ENCODE measurements at regions not wholly inside any gene's neighbourhood (a gene's known extent, or its start where the extent isn't known, plus 50 kb on each side); places are given as distances from the start of the nearest gene placed in this dataset.
A peak's percentile ranks its signal among the peaks of the same experiment; 100 is the strongest.

- DNase-seq (ENCODE audit: low read depth) = no peak
Observed at GRCh38 chr11:26026078-26026477, 305.9 kb upstream of the ANO3 start.

GRCh38 chr11:26027887-26028286 lies 304.0 kb upstream of the ANO3 start:
- no peak for DNase-seq (ENCODE audit: low read depth)
- in situ Hi-C loops (cut with HindIII; ENCODE audit: low pct_unique_long_range_greater_than_20kb, low sequenced_read_pairs) = no loop called here

More at GRCh38 chr11:26026078-26026477, 305.9 kb upstream of the ANO3 start:
- in situ Hi-C loops (cut with HindIII; ENCODE audit: low pct_unique_long_range_greater_than_20kb, low sequenced_read_pairs) = no loop called here

GRCh38 chr11:26028393-26028911 lies 303.5 kb upstream of the ANO3 start:
- in situ Hi-C loops (cut with HindIII; ENCODE audit: low pct_unique_long_range_greater_than_20kb, low sequenced_read_pairs) = no loop called here
- peak; percentile 62 for DNase-seq (ENCODE audit: low read depth)

- DNase-seq (ENCODE audit: low read depth) = peak; percentile 8
- in situ Hi-C loops (cut with HindIII; ENCODE audit: low pct_unique_long_range_greater_than_20kb, low sequenced_read_pairs) = no loop called here
Observed at GRCh38 chr11:26030399-26030798, 301.5 kb upstream of the ANO3 start.

GRCh38 chr11:26032241-26032640 lies 299.7 kb upstream of the ANO3 start:
- in situ Hi-C loops (cut with HindIII; ENCODE audit: low pct_unique_long_range_greater_than_20kb, low sequenced_read_pairs) = no loop called here
- DNase-seq (ENCODE audit: low read depth) = no peak

- DNase-seq (ENCODE audit: low read depth) = no peak
- in situ Hi-C loops (cut with HindIII; ENCODE audit: low pct_unique_long_range_greater_than_20kb, low sequenced_read_pairs) = no loop called here
Observed at GRCh38 chr11:26035696-26036095, 296.2 kb upstream of the ANO3 start.

GRCh38 chr11:26037716-26038115 lies 294.2 kb upstream of the ANO3 start:
- no peak for DNase-seq (ENCODE audit: low read depth)
- in situ Hi-C loops (cut with HindIII; ENCODE audit: low pct_unique_long_range_greater_than_20kb, low sequenced_read_pairs) = no loop called here

GRCh38 chr11:26040339-26040738 lies 291.6 kb upstream of the ANO3 start:
- in situ Hi-C loops (cut with HindIII; ENCODE audit: low pct_unique_long_range_greater_than_20kb, low sequenced_read_pairs) = no loop called here
- DNase-seq (ENCODE audit: low read depth) = no peak

GRCh38 chr11:26042113-26042512 lies 289.8 kb upstream of the ANO3 start:
- in situ Hi-C loops (cut with HindIII; ENCODE audit: low pct_unique_long_range_greater_than_20kb, low sequenced_read_pairs) = no loop called here
- no peak for DNase-seq (ENCODE audit: low read depth)

- in situ Hi-C loops (cut with HindIII; ENCODE audit: low pct_unique_long_range_greater_than_20kb, low sequenced_read_pairs) = no loop called here
- DNase-seq (ENCODE audit: low read depth) = no peak
Observed at GRCh38 chr11:26043665-26044064, 288.3 kb upstream of the ANO3 start.

GRCh38 chr11:26044389-26044788 lies 287.5 kb upstream of the ANO3 start:
- in situ Hi-C loops (cut with HindIII; ENCODE audit: low pct_unique_long_range_greater_than_20kb, low sequenced_read_pairs) = no loop called here
- no peak for DNase-seq (ENCODE audit: low read depth)

- no peak for DNase-seq (ENCODE audit: low read depth)
Observed at GRCh38 chr11:26045082-26045481, 286.8 kb upstream of the ANO3 start.

GRCh38 chr11:26048271-26048670 lies 283.7 kb upstream of the ANO3 start:
- DNase-seq (ENCODE audit: low read depth) = no peak

More at GRCh38 chr11:26045082-26045481, 286.8 kb upstream of the ANO3 start:
- in situ Hi-C loops (cut with HindIII; ENCODE audit: low pct_unique_long_range_greater_than_20kb, low sequenced_read_pairs) = no loop called here

GRCh38 chr11:26053966-26054365 lies 278.0 kb upstream of the ANO3 start:
- no peak for DNase-seq (ENCODE audit: low read depth)
- in situ Hi-C loops (cut with HindIII; ENCODE audit: low pct_unique_long_range_greater_than_20kb, low sequenced_read_pairs) = no loop called here

More at GRCh38 chr11:26048271-26048670, 283.7 kb upstream of the ANO3 start:
- in situ Hi-C loops (cut with HindIII; ENCODE audit: low pct_unique_long_range_greater_than_20kb, low sequenced_read_pairs) = no loop called here

- no peak for DNase-seq (ENCODE audit: low read depth)
- in situ Hi-C loops (cut with HindIII; ENCODE audit: low pct_unique_long_range_greater_than_20kb, low sequenced_read_pairs) = no loop called here
Observed at GRCh38 chr11:26062660-26063059, 269.3 kb upstream of the ANO3 start.

- in situ Hi-C loops (cut with HindIII; ENCODE audit: low pct_unique_long_range_greater_than_20kb, low sequenced_read_pairs) = no loop called here
Observed at GRCh38 chr11:26063915-26064314, 268.0 kb upstream of the ANO3 start.

GRCh38 chr11:26065944-26066343 lies 266.0 kb upstream of the ANO3 start:
- in situ Hi-C loops (cut with HindIII; ENCODE audit: low pct_unique_long_range_greater_than_20kb, low sequenced_read_pairs) = no loop called here
- DNase-seq (ENCODE audit: low read depth) = no peak

More at GRCh38 chr11:26063915-26064314, 268.0 kb upstream of the ANO3 start:
- no peak for DNase-seq (ENCODE audit: low read depth)

- DNase-seq (ENCODE audit: low read depth) = no peak
- in situ Hi-C loops (cut with HindIII; ENCODE audit: low pct_unique_long_range_greater_than_20kb, low sequenced_read_pairs) = no loop called here
Observed at GRCh38 chr11:26070714-26071380, 261.1 kb upstream of the ANO3 start.

GRCh38 chr11:26072614-26073153 lies 259.2 kb upstream of the ANO3 start:
- in situ Hi-C loops (cut with HindIII; ENCODE audit: low pct_unique_long_range_greater_than_20kb, low sequenced_read_pairs) = no loop called here
- no peak for DNase-seq (ENCODE audit: low read depth)

GRCh38 chr11:26073646-26074045 lies 258.3 kb upstream of the ANO3 start:
- no peak for DNase-seq (ENCODE audit: low read depth)
- in situ Hi-C loops (cut with HindIII; ENCODE audit: low pct_unique_long_range_greater_than_20kb, low sequenced_read_pairs) = no loop called here
